GM12891 (cell line): ENCODE measurements at regions not wholly inside any gene's neighbourhood (a gene's known extent, or its start where the extent isn't known, plus 50 kb on each side); places are given as distances from the start of the nearest gene placed in this dataset.

ENCODE experiments used
- DNase-seq: peaks from one replicate; pipeline ENCODE4 v3.0.0; 2011; ENCODE audit warnings: low spot score; ENCODE audit not compliant: insufficient read length
- FAIRE-seq: peaks from 2 replicates; lab custom pipeline; 2011; peaks lifted over from hg19 to GRCh38; lab: Jason Lieb, UNC
- PAX5 ChIP-seq: IDR thresholded peaks from 2 replicates; pipeline ENCODE4 v1.6.1; 2011; ENCODE audit warnings: low read length, moderate library complexity, mild to moderate bottlenecking; ENCODE audit not compliant: insufficient read depth, severe bottlenecking
- POLR2A ChIP-seq: IDR thresholded peaks from 2 replicates; pipeline ENCODE4 v1.6.1; 2011; ENCODE audit warnings: low read depth, low read length, control low read depth
- POLR2AphosphoS5 ChIP-seq: IDR thresholded peaks from 2 replicates; pipeline ENCODE4 v1.6.1; 2011; ENCODE audit warnings: low read depth, low read length, control low read depth
- POU2F2 ChIP-seq: IDR thresholded peaks from 2 replicates; pipeline ENCODE4 v1.6.1; 2011; ENCODE audit warnings: low read depth, mild to moderate bottlenecking, control low read depth, low read length, moderate library complexity
- SPI1 ChIP-seq: IDR thresholded peaks from 2 replicates; pipeline ENCODE4 v1.6.1; 2011; ENCODE audit warnings: low read depth, low read length, control low read depth
- TAF1 ChIP-seq: IDR thresholded peaks from 2 replicates; pipeline ENCODE4 v1.6.1; 2011; ENCODE audit warnings: low read depth, low read length, control low read depth

DNA sequence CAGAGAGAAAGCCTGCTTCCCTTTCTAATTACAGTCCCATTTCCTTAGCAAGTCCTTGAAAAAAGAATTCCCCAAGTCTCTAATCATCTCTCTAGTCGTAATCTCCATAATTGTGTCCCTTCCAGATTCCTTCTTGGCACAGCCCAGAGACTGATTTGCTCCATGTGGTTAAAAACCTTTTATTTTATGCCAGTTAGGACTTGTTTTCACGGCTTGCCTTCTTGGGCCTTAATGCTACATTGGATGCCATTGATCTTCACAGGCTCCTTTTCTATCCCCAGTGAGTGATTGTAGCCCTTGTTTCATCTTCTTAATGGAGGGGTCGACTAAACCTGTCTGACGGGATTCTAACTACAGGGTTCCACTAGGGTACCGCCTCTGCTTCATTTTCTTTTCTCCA is 650.6 kb upstream of the ARID1B start:
- FAIRE-seq (no peak), DNase-seq (no peak)
- TF ChIP-seq POU2F2 (no peak), PAX5 (no peak), POLR2AphosphoS5 (no peak), SPI1 (no peak), POLR2A (no peak), TAF1 (no peak)

DNA sequence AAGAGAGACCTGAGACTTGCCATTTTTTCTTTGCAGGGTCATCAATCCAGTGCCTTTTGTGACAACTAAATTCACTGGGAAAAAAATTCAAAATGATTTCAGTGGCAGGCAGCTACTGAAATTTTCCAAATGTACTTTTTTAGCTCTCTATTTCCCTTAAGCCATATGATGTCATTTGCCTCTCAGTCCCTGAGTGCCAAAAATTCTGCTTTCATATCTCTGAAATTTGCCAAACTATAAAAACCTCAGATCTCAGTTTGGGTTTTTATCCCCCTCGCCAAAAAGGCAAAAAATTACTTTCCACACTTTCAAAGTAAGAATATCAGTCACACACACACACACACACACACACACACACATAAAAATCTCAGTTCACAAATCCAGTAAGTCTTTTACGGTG is 651.3 kb upstream of the ARID1B start:
- DNase-seq (no peak), FAIRE-seq (no peak)
- TF ChIP-seq POLR2AphosphoS5 (no peak), POLR2A (no peak), PAX5 (no peak), SPI1 (no peak), TAF1 (no peak), POU2F2 (no peak)

GRCh38 chr6:156123731-156124130 is 653.4 kb upstream of the ARID1B start:
- FAIRE-seq (no peak), DNase-seq (no peak)
- TF ChIP-seq TAF1 (no peak), POLR2A (no peak), POLR2AphosphoS5 (no peak), POU2F2 (no peak), PAX5 (no peak)

- FAIRE-seq = no peak
- TF ChIP-seq TAF1 (no peak), SPI1 (no peak), POLR2A (no peak), PAX5 (no peak), POU2F2 (no peak), POLR2AphosphoS5 (no peak)
- no peak for DNase-seq
These were observed 655.2 kb upstream of the ARID1B start for GRCh38 chr6:156121973-156122372.

DNA sequence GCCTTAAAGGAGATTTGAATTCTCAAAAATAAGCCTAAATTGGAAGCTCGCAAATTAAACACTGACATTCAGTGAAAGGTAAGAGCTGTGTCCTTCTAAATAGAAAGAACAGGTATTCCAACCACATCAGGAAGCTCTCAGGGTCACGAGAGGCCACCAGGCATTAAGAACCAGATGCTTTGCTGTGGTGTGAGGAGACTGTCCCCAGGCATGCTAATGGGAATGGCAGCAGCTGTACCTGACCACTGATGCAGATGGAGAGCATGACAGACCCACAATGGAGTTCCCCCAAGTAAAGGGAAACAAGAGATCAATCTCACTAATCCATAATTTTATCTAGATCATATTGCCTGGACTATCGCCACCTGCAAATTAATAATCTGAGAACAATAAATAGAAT is 658.9 kb upstream of the NOX3 start:
- FAIRE-seq = no peak
- TF ChIP-seq POU2F2 (no peak), SPI1 (no peak), POLR2A (no peak), TAF1 (no peak), PAX5 (no peak), POLR2AphosphoS5 (no peak)
- no peak for DNase-seq

GRCh38 chr6:156113631-156114030 is 658.0 kb upstream of the NOX3 start:
- TF ChIP-seq SPI1 = no peak
- no peak for TF ChIP-seq POLR2AphosphoS5
- TF ChIP-seq PAX5 = no peak
- no peak for TF ChIP-seq TAF1
- TF ChIP-seq POLR2A = no peak
- no peak for TF ChIP-seq POU2F2
- FAIRE-seq (no peak), DNase-seq (no peak)

DNA sequence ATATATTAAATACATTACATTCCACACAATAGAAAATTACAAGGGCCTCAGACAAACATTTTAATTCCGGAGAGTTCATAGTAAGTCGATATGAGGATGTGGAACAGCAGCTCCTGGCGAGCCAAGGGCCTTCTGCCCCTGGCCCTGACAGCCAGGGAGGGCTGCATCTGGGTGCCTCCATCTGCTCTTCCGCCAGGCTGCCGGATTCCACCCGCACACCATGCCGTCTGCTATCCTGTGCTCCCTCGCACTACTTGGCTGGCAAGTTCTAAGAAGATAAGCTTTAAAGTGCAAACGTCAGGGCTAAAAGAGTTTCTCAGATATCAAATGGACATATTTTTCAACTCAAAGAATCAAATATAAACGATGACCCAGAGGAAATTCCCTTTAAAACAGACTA is 656.3 kb upstream of the NOX3 start:
- no peak for FAIRE-seq
- no peak for DNase-seq
- TF ChIP-seq POLR2AphosphoS5 = no peak
- TF ChIP-seq SPI1 = no peak
- TF ChIP-seq POLR2A = no peak
- no peak for TF ChIP-seq POU2F2
- no peak for TF ChIP-seq TAF1
- no peak for TF ChIP-seq PAX5

- TF ChIP-seq PAX5 (no peak), POLR2AphosphoS5 (no peak), POLR2A (no peak)
- FAIRE-seq = no peak
These were observed 654.6 kb upstream of the NOX3 start for GRCh38 chr6:156110249-156110648.

DNA sequence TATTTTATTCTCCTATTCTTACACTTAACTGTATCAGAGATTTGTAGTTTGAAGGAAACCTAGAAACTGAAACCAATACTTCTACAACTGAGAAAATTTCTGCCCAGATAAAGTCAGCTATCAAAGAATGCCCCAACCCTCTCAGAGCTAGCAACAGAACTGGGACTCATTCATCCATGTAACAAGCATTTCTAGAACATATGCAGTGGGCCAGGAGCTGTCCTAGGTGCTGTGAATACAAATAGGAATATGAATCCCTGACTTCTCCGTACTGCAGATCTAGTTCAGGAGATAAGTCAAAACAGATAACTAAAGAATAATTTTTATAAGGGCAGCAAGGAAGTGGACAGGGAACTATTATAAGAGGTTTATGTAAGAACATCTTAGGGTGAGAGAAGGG is 654.1 kb upstream of the NOX3 start:
- FAIRE-seq (no peak), DNase-seq (no peak)
- TF ChIP-seq POU2F2 = no peak
- no peak for TF ChIP-seq POLR2A
- TF ChIP-seq PAX5 = no peak
- TF ChIP-seq SPI1 = no peak
- no peak for TF ChIP-seq TAF1

More at GRCh38 chr6:156110249-156110648, 654.6 kb upstream of the NOX3 start:
- DNase-seq = no peak

- FAIRE-seq = no peak
- DNase-seq = no peak
- TF ChIP-seq SPI1 (no peak), TAF1 (no peak), PAX5 (no peak)
These were observed 652.0 kb upstream of the NOX3 start for GRCh38 chr6:156107624-156108101.

- FAIRE-seq = no peak
- TF ChIP-seq POLR2A (no peak), POU2F2 (no peak), SPI1 (no peak), TAF1 (no peak), POLR2AphosphoS5 (no peak), PAX5 (no peak)
These were observed 646.5 kb upstream of the NOX3 start for GRCh38 chr6:156102129-156102528.

More at GRCh38 chr6:156102129-156102528, 646.5 kb upstream of the NOX3 start:
- no peak for DNase-seq
